ENCODE measurements at regions not wholly inside any gene's neighbourhood (a gene's known extent, or its start where the extent isn't known, plus 50 kb on each side); places are given as distances from the start of the nearest gene placed in this dataset.

GRCh38 chr13:20301015-20301402, 68.9 kb upstream of the GJB6 start:
- Histone ChIP-seq H3K27me3 (ENCODE audit: insufficient read depth) (peaks cover 77% of the 10 kb centered on the region; the same call in 1 of the 2 replicates), H3K4me2 (peak overlapping the region; percentile 46; the same call in 1 of the 2 replicates), H3K36me3 (replicated peaks in 1 of 2; ENCODE audit: control insufficient read depth in 1 of 2, insufficient read depth in 2 of 2, low read length in 1 of 2) (no peaks in the 10 kb centered on the region), H3K79me2 (ENCODE audit: insufficient read depth) (no peaks in the 10 kb centered on the region), H3F3A (replicated peaks; ENCODE audit: insufficient read depth) (no peaks in the 10 kb centered on the region), H3K4me3 (ENCODE audit: low read depth in 2 of 2, low read length in 1 of 2) (no peak overlapping the region), H3K4me1 (ENCODE audit: control insufficient read depth in 1 of 2, insufficient read depth in 2 of 2, low read depth in 1 of 2, low read length in 1 of 2) (no peaks in the 10 kb centered on the region), H3K9ac (no peak overlapping the region), H2AFZ (ENCODE audit: low read depth) (no peak overlapping the region), H3K9me2 (no peaks in the 10 kb centered on the region), H3K9me3 (no peaks in the 10 kb centered on the region), H4K20me1 (ENCODE audit: insufficient read depth) (no peaks in the 10 kb centered on the region), H3K27ac (ENCODE audit: low read depth in 2 of 2, low read length in 1 of 2) (no peak overlapping the region)
- no peak for DNase-seq
- CTCF ChIA-PET: interaction anchor here (0.6 to 1.1 kb wide), 2 partner anchors 8 to 1173 kb away, joined by 3 read pairs; no protein-coding TSS in a partner anchor
- 28% methylated on average over 7 of the region's 7 CpGs for WGBS (ENCODE audit: low lambda C conversion rate)
- no peak for TF ChIP-seq CTCF (IDR thresholded peaks at IDR 0.05)
- no peak for TF ChIP-seq RFX5 (IDR thresholded peaks at IDR 0.05; ENCODE audit: low read length)
- TF ChIP-seq MEF2A (IDR thresholded peaks at IDR 0.05; ENCODE audit: borderline replicate concordance, low read depth): no peak
- TF ChIP-seq FOSL2 (IDR thresholded peaks at IDR 0.05; ENCODE audit: borderline replicate concordance, low read depth): no peak
- no peak for TF ChIP-seq SIN3A (IDR thresholded peaks at IDR 0.05; ENCODE audit: borderline replicate concordance, low read depth, low read length)
- no peak for TF ChIP-seq USF2 (IDR thresholded peaks at IDR 0.05; ENCODE audit: borderline replicate concordance, low read depth, low read length)
- no peak for TF ChIP-seq EZH2phosphoT487 (IDR thresholded peaks at IDR 0.05; ENCODE audit: borderline replicate concordance, low read depth)
- no peak for TF ChIP-seq GABPA (IDR thresholded peaks at IDR 0.05; ENCODE audit: low read depth)
- TF ChIP-seq ELF1 (IDR thresholded peaks at IDR 0.05): no peak
- no peak for TF ChIP-seq NRF1 (IDR thresholded peaks at IDR 0.05; ENCODE audit: low read depth, low read length)
- no peak for TF ChIP-seq ZBTB33 (IDR thresholded peaks at IDR 0.05; ENCODE audit: borderline replicate concordance, low read depth)
- no peak for TF ChIP-seq SMC3 (IDR thresholded peaks at IDR 0.05; ENCODE audit: low read depth, low read length)
- TF ChIP-seq FOXJ3 (CRISPR knock-in tag; IDR thresholded peaks at IDR 0.05): no peak
- TF ChIP-seq RAD21 (IDR thresholded peaks at IDR 0.05; ENCODE audit: low read length): no peak
- no peak for TF ChIP-seq YY1 (IDR thresholded peaks at IDR 0.05; ENCODE audit: low read depth)
- TF ChIP-seq GATA2 (CRISPR knock-in tag; IDR thresholded peaks at IDR 0.05): no peak
- POLR2A ChIA-PET: no interaction called here
